ENCODE measurements at regions not wholly inside any gene's neighbourhood (a gene's known extent, or its start where the extent isn't known, plus 50 kb on each side); places are given as distances from the start of the nearest gene placed in this dataset.
"Not testable (repeated sequence)": the region's sequence is repeated elsewhere in the genome, so short reads cannot be mapped to it uniquely, and the experiment has no call there.

DNA sequence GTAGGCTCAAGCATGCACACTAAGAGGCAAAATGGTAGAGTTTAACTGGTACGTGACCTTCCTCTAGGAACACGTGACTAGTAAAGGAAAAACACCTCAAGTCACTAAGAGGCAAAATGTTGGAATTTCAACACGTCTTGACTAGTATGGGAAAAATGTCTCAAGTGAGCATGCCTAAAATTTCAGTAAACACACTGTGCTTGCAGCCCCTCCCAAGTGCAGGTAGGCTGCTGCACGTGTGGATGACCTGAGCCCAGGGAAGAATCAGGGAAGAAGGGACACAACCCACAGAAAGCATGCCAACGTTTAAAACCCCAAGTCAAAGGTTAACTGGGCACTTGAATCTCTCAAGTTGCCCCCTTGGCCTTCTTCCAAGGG, 162.2 kb downstream of the TENT5A start:
- Histone ChIP-seq H3K4me1 (ENCODE audit: control insufficient read depth, insufficient read depth, low read length) (no peaks in the 10 kb centered on the region), H3K9ac (ENCODE audit: low read depth, low read length) (no peak overlapping the region), H3K36me3 (ENCODE audit: control insufficient read depth, insufficient read depth, low read length) (no peaks in the 10 kb centered on the region), H3K27me3 (ENCODE audit: control insufficient read depth, insufficient read depth, low read length) (no peaks in the 10 kb centered on the region), H3K4me3 (ENCODE audit: low read depth, low read length) (no peak overlapping the region), H3K9me3 (ENCODE audit: control insufficient read depth, insufficient read depth, low read length) (no peaks in the 10 kb centered on the region)

GRCh38 chr6:81589465-81590313, 162.8 kb downstream of the TENT5A start:
- no peak overlapping the region for H3K9ac ChIP-seq (ENCODE audit: low read depth, low read length)
- no peaks in the 10 kb centered on the region for H3K4me1 ChIP-seq (ENCODE audit: control insufficient read depth, insufficient read depth, low read length)
- H3K27me3 ChIP-seq (ENCODE audit: control insufficient read depth, insufficient read depth, low read length), result no peaks in the 10 kb centered on the region
- no peak overlapping the region for H3K4me3 ChIP-seq (ENCODE audit: low read depth, low read length)
- no peaks in the 10 kb centered on the region for H3K36me3 ChIP-seq (ENCODE audit: control insufficient read depth, insufficient read depth, low read length)
- H3K9me3 ChIP-seq (ENCODE audit: control insufficient read depth, insufficient read depth, low read length), result no peaks in the 10 kb centered on the region

- H3K4me1 ChIP-seq (ENCODE audit: control insufficient read depth, insufficient read depth, low read length); H3K9ac ChIP-seq (ENCODE audit: low read depth, low read length); H3K36me3 ChIP-seq (ENCODE audit: control insufficient read depth, insufficient read depth, low read length); H3K4me3 ChIP-seq (ENCODE audit: low read depth, low read length); H3K9me3 ChIP-seq (ENCODE audit: control insufficient read depth, insufficient read depth, low read length); H3K27me3 ChIP-seq (ENCODE audit: control insufficient read depth, insufficient read depth, low read length): not testable (repeated sequence)
Observed at GRCh38 chr6:81585686-81586085, 166.8 kb downstream of the TENT5A start.

DNA sequence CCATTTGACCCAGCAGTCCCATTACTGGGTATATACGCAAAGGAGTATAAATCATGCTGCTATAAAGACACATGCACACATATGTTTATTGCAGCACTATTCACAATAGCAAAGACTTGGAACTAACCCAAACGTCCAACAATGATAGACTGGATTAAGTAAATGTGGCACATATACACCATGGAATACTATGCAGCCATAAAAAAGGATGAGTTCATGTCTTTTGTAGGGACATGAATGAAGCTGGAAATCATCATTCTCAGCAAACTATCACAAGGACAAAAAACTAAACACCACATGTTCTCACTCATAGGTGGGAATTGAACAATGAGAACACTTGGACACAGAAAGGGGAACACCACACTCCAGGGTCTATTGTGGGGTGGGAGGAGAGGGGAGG, 168.3 kb downstream of the TENT5A start:
- not testable (repeated sequence) for H3K27me3 ChIP-seq (ENCODE audit: control insufficient read depth, insufficient read depth, low read length); H3K9ac ChIP-seq (ENCODE audit: low read depth, low read length); H3K4me3 ChIP-seq (ENCODE audit: low read depth, low read length); H3K4me1 ChIP-seq (ENCODE audit: control insufficient read depth, insufficient read depth, low read length); H3K9me3 ChIP-seq (ENCODE audit: control insufficient read depth, insufficient read depth, low read length); H3K36me3 ChIP-seq (ENCODE audit: control insufficient read depth, insufficient read depth, low read length)

DNA sequence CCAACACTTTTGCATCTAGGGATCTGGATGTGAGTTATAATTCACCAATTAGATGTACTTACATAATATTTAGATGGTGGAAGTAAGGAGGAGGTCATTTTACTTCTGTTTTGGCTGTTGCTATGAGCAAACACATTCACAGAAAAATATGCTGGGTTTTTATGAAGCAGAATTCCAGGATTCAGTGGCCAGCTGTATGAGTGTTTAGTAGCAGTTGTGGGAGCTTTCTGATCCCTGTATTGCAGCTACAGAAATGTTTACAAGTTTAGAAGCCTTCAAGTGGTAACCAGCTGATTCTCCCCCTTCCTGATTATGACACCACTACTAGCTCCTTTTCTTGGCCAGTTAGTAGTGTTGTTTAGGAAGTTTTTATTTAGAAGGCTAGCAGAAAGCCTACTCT, 177.0 kb downstream of the TENT5A start:
- Histone ChIP-seq H3K36me3 (ENCODE audit: control insufficient read depth, insufficient read depth, low read length) (no peaks in the 10 kb centered on the region), H3K9ac (ENCODE audit: low read depth, low read length) (no peak overlapping the region), H3K4me1 (ENCODE audit: control insufficient read depth, insufficient read depth, low read length) (no peaks in the 10 kb centered on the region), H3K4me3 (ENCODE audit: low read depth, low read length) (no peak overlapping the region), H3K9me3 (ENCODE audit: control insufficient read depth, insufficient read depth, low read length) (no peaks in the 10 kb centered on the region), H3K27me3 (ENCODE audit: control insufficient read depth, insufficient read depth, low read length) (no peaks in the 10 kb centered on the region)

- no peaks in the 10 kb centered on the region for H3K36me3 ChIP-seq (ENCODE audit: control insufficient read depth, insufficient read depth, low read length)
- no peaks in the 10 kb centered on the region for H3K4me1 ChIP-seq (ENCODE audit: control insufficient read depth, insufficient read depth, low read length)
- no peak overlapping the region for H3K4me3 ChIP-seq (ENCODE audit: low read depth, low read length)
- no peak overlapping the region for H3K9ac ChIP-seq (ENCODE audit: low read depth, low read length)
- H3K27me3 ChIP-seq (ENCODE audit: control insufficient read depth, insufficient read depth, low read length), result no peaks in the 10 kb centered on the region
- H3K9me3 ChIP-seq (ENCODE audit: control insufficient read depth, insufficient read depth, low read length), result no peaks in the 10 kb centered on the region
Observed at GRCh38 chr6:81572020-81572419, 180.5 kb downstream of the TENT5A start.

DNA sequence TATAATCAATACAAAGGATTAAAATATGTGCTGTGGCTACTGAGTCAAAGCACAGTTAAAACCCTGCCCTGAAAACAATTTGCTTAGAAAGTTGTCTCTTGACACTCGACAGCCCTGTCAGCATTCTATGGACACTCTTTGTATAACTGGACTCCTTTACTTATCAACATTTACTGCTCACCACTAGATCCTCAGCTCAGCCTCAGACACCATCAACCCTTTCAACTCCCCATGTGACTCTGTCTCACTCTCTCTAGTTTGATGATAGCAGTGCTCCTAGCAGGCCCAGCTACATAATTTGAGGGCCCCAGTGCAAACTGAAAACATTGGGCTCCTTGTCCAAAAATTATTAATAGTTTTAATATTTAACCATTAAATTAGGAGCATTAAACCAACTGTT, 181.8 kb downstream of the TENT5A start:
- no peak overlapping the region for H3K9ac ChIP-seq (ENCODE audit: low read depth, low read length)
- no peaks in the 10 kb centered on the region for H3K36me3 ChIP-seq (ENCODE audit: control insufficient read depth, insufficient read depth, low read length)
- H3K27me3 ChIP-seq (ENCODE audit: control insufficient read depth, insufficient read depth, low read length), result no peaks in the 10 kb centered on the region
- no peak overlapping the region for H3K4me3 ChIP-seq (ENCODE audit: low read depth, low read length)
- no peaks in the 10 kb centered on the region for H3K9me3 ChIP-seq (ENCODE audit: control insufficient read depth, insufficient read depth, low read length)
- no peaks in the 10 kb centered on the region for H3K4me1 ChIP-seq (ENCODE audit: control insufficient read depth, insufficient read depth, low read length)

- H3K36me3 ChIP-seq (ENCODE audit: control insufficient read depth, insufficient read depth, low read length), result no peaks in the 10 kb centered on the region
- no peak overlapping the region for H3K4me3 ChIP-seq (ENCODE audit: low read depth, low read length)
- H3K4me1 ChIP-seq (ENCODE audit: control insufficient read depth, insufficient read depth, low read length), result peaks cover 7% of the 10 kb centered on the region
Observed at GRCh38 chr6:81568973-81569372, 183.5 kb downstream of the TENT5A start.

DNA sequence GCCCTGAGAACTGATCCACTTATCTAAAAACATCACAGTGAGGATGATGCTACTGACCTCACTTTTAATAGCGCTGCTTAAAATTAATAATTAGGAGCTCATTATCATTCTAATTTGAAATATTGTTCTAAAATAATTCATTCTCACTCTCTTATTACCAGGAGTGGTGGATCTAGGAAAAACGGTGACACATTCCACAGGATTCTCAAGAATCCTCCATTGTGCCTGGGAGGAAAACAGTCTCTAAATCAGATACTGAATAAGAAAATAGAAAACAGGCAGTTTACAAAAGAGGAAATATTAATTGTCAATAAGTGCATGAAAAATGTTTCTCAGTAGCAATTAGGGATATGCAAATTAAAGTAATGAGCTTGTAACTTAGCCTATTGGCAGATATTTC, 187.4 kb downstream of the TENT5A start:
- no peak overlapping the region for H3K4me3 ChIP-seq (ENCODE audit: low read depth, low read length)
- no peak overlapping the region for H3K9ac ChIP-seq (ENCODE audit: low read depth, low read length)
- H3K27me3 ChIP-seq (ENCODE audit: control insufficient read depth, insufficient read depth, low read length), result no peaks in the 10 kb centered on the region
- H3K4me1 ChIP-seq (ENCODE audit: control insufficient read depth, insufficient read depth, low read length), result peaks cover 13% of the 10 kb centered on the region
- no peaks in the 10 kb centered on the region for H3K36me3 ChIP-seq (ENCODE audit: control insufficient read depth, insufficient read depth, low read length)
- no peaks in the 10 kb centered on the region for H3K9me3 ChIP-seq (ENCODE audit: control insufficient read depth, insufficient read depth, low read length)

More at GRCh38 chr6:81568973-81569372, 183.5 kb downstream of the TENT5A start:
- H3K9me3 ChIP-seq (ENCODE audit: control insufficient read depth, insufficient read depth, low read length), result no peaks in the 10 kb centered on the region
- H3K27me3 ChIP-seq (ENCODE audit: control insufficient read depth, insufficient read depth, low read length), result no peaks in the 10 kb centered on the region
- no peak overlapping the region for H3K9ac ChIP-seq (ENCODE audit: low read depth, low read length)

DNA sequence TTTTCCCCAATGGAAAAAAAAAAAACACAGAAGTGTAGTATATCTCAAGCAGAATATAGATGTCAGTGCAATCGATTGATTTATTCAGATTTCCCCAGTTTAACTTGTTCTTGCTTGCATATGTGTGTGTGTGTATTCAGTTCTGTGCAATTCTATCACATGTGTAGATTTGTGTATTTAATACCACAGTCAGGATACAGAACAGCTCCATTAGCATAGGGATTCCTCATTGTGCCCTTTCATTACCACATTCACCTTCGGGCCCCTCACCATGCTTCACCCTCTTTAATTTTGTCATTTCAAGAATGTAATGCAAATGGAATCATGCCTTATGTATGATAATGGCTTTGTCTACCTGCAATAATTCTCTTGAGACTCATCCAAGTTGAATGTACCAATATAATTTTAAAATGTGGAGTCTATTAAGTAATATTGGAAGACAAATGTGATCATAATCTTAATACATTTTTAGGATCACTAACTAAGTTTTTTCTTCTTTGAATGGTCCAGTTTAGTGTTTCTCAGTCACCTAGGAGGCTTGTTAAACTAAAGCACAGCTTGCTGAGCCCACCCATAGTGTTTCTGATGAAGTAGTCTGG, 187.9 kb downstream of the TENT5A start:
- Histone ChIP-seq H3K4me3 (ENCODE audit: low read depth, low read length) (no peak overlapping the region), H3K9ac (ENCODE audit: low read depth, low read length) (no peak overlapping the region), H3K36me3 (ENCODE audit: control insufficient read depth, insufficient read depth, low read length) (no peaks in the 10 kb centered on the region), H3K27me3 (ENCODE audit: control insufficient read depth, insufficient read depth, low read length) (no peaks in the 10 kb centered on the region), H3K9me3 (ENCODE audit: control insufficient read depth, insufficient read depth, low read length) (no peaks in the 10 kb centered on the region), H3K4me1 (ENCODE audit: control insufficient read depth, insufficient read depth, low read length) (peaks cover 13% of the 10 kb centered on the region)

DNA sequence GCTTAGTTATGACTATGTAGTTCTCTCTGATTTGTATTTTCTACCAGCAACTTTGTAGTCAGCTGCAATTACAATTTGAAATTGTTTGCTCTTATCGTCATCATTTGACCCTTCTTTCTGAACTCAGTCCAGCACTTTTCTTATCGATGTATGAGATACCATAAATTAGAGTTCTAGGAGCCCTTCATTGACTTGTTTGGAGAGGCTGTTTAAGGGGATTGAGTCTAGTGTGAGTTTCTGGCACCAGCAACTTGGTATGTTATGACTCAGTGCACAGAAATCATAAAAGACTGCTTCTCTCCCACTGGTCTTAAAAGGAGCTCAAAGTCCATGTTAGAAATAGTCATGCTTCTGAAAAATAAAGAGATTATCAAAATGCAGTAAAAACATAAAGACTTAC, 190.3 kb downstream of the TENT5A start:
- no peak overlapping the region for H3K4me3 ChIP-seq (ENCODE audit: low read depth, low read length)
- no peak overlapping the region for H3K9ac ChIP-seq (ENCODE audit: low read depth, low read length)
- H3K27me3 ChIP-seq (ENCODE audit: control insufficient read depth, insufficient read depth, low read length), result no peaks in the 10 kb centered on the region
- H3K9me3 ChIP-seq (ENCODE audit: control insufficient read depth, insufficient read depth, low read length), result no peaks in the 10 kb centered on the region
- peaks cover 13% of the 10 kb centered on the region for H3K4me1 ChIP-seq (ENCODE audit: control insufficient read depth, insufficient read depth, low read length)
- no peaks in the 10 kb centered on the region for H3K36me3 ChIP-seq (ENCODE audit: control insufficient read depth, insufficient read depth, low read length)

- Histone ChIP-seq H3K9ac (ENCODE audit: low read depth, low read length) (no peak overlapping the region), H3K4me3 (ENCODE audit: low read depth, low read length) (no peak overlapping the region), H3K27me3 (ENCODE audit: control insufficient read depth, insufficient read depth, low read length) (no peaks in the 10 kb centered on the region)
Observed at GRCh38 chr6:81561731-81562130, 190.8 kb downstream of the TENT5A start.

More at GRCh38 chr6:81561731-81562130, 190.8 kb downstream of the TENT5A start:
- no peaks in the 10 kb centered on the region for H3K9me3 ChIP-seq (ENCODE audit: control insufficient read depth, insufficient read depth, low read length)
- peaks cover 13% of the 10 kb centered on the region for H3K4me1 ChIP-seq (ENCODE audit: control insufficient read depth, insufficient read depth, low read length)
- no peaks in the 10 kb centered on the region for H3K36me3 ChIP-seq (ENCODE audit: control insufficient read depth, insufficient read depth, low read length)
